ENCODE measurements at regions not wholly inside any gene's neighbourhood (a gene's known extent, or its start where the extent isn't known, plus 50 kb on each side); places are given as distances from the start of the nearest gene placed in this dataset.

- no peak for DNase-seq (ENCODE audit: low read depth in 6 of 9, low spot score in 9 of 9)
- Histone ChIP-seq H3K36me3 (ENCODE audit: control insufficient read depth in 2 of 2, insufficient read depth in 2 of 2, low read length in 1 of 2) (no peaks in the 10 kb centered on the region), H3K27ac (ENCODE audit: low read depth in 1 of 2, low read length in 1 of 2) (no peak overlapping the region), H3K4me1 (ENCODE audit: control insufficient read depth in 2 of 2, insufficient read depth in 2 of 2, low read length in 2 of 2) (no peaks in the 10 kb centered on the region), H3K9me3 (ENCODE audit: control insufficient read depth in 2 of 2, insufficient read depth in 1 of 2, low read length in 1 of 2) (no peaks in the 10 kb centered on the region), H3K4me3 (ENCODE audit: low read length in 2 of 2) (no peak overlapping the region), H3K27me3 (ENCODE audit: control insufficient read depth in 2 of 2, insufficient read depth in 1 of 2, low read length in 1 of 2) (no peaks in the 10 kb centered on the region)
- 87% methylated on average over 3 of the region's 3 CpGs for WGBS
Observed at GRCh38 chr7:9264395-9264794, 831.0 kb downstream of the NXPH1 start.

- Histone ChIP-seq H3K27me3 (ENCODE audit: control insufficient read depth in 2 of 2, insufficient read depth in 1 of 2, low read length in 1 of 2) (no peaks in the 10 kb centered on the region), H3K4me1 (ENCODE audit: control insufficient read depth in 2 of 2, insufficient read depth in 2 of 2, low read length in 2 of 2) (no peaks in the 10 kb centered on the region), H3K36me3 (ENCODE audit: control insufficient read depth in 2 of 2, insufficient read depth in 2 of 2, low read length in 1 of 2) (no peaks in the 10 kb centered on the region), H3K4me3 (ENCODE audit: low read length in 2 of 2) (no peak overlapping the region), H3K27ac (ENCODE audit: low read depth in 1 of 2, low read length in 1 of 2) (no peak overlapping the region), H3K9me3 (ENCODE audit: control insufficient read depth in 2 of 2, insufficient read depth in 1 of 2, low read length in 1 of 2) (peaks cover 4% of the 10 kb centered on the region in 2 donors)
- no peak for DNase-seq (ENCODE audit: low read depth in 6 of 9, low spot score in 9 of 9)
Observed at GRCh38 chr7:9280088-9280487, 846.7 kb downstream of the NXPH1 start.

- peaks cover 0 to 4% of the 10 kb centered on the region in 2 donors for H3K9me3 ChIP-seq (ENCODE audit: control insufficient read depth in 2 of 2, insufficient read depth in 1 of 2, low read length in 1 of 2)
- H3K36me3 ChIP-seq (ENCODE audit: control insufficient read depth in 2 of 2, insufficient read depth in 2 of 2, low read length in 1 of 2): no peaks in the 10 kb centered on the region
- 71% methylated on average over 2 of the region's 2 CpGs for WGBS
- no peak overlapping the region for H3K4me3 ChIP-seq (ENCODE audit: low read length in 2 of 2)
- H3K27me3 ChIP-seq (ENCODE audit: control insufficient read depth in 2 of 2, insufficient read depth in 1 of 2, low read length in 1 of 2): no peaks in the 10 kb centered on the region
- no peaks in the 10 kb centered on the region for H3K4me1 ChIP-seq (ENCODE audit: control insufficient read depth in 2 of 2, insufficient read depth in 2 of 2, low read length in 2 of 2)
- no peak for DNase-seq (ENCODE audit: low read depth in 6 of 9, low spot score in 9 of 9)
- no peak overlapping the region for H3K27ac ChIP-seq (ENCODE audit: low read depth in 1 of 2, low read length in 1 of 2)
Observed at GRCh38 chr7:9283246-9283645, 849.8 kb downstream of the NXPH1 start.

- no peak for DNase-seq (ENCODE audit: low read depth in 6 of 9, low spot score in 9 of 9)
- H3K27ac ChIP-seq (ENCODE audit: low read depth in 1 of 2, low read length in 1 of 2): no peak overlapping the region
- H3K36me3 ChIP-seq (ENCODE audit: control insufficient read depth in 2 of 2, insufficient read depth in 2 of 2, low read length in 1 of 2): no peaks in the 10 kb centered on the region
- H3K27me3 ChIP-seq (ENCODE audit: control insufficient read depth in 2 of 2, insufficient read depth in 1 of 2, low read length in 1 of 2): no peaks in the 10 kb centered on the region
- H3K4me1 ChIP-seq (ENCODE audit: control insufficient read depth in 2 of 2, insufficient read depth in 2 of 2, low read length in 2 of 2): no peaks in the 10 kb centered on the region
- H3K4me3 ChIP-seq (ENCODE audit: low read length in 2 of 2): no peak overlapping the region
- 82% methylated on average over 4 of the region's 4 CpGs for WGBS
- H3K9me3 ChIP-seq (ENCODE audit: control insufficient read depth in 2 of 2, insufficient read depth in 1 of 2, low read length in 1 of 2): no peaks in the 10 kb centered on the region
Observed at GRCh38 chr7:9302436-9302835, 869.0 kb downstream of the NXPH1 start.

- Histone ChIP-seq H3K27ac (ENCODE audit: low read depth in 1 of 2, low read length in 1 of 2) (no peak overlapping the region), H3K4me3 (ENCODE audit: low read length in 2 of 2) (no peak overlapping the region), H3K36me3 (ENCODE audit: control insufficient read depth in 2 of 2, insufficient read depth in 2 of 2, low read length in 1 of 2) (no peaks in the 10 kb centered on the region), H3K4me1 (ENCODE audit: control insufficient read depth in 2 of 2, insufficient read depth in 2 of 2, low read length in 2 of 2) (no peaks in the 10 kb centered on the region), H3K9me3 (ENCODE audit: control insufficient read depth in 2 of 2, insufficient read depth in 1 of 2, low read length in 1 of 2) (no peaks in the 10 kb centered on the region), H3K27me3 (ENCODE audit: control insufficient read depth in 2 of 2, insufficient read depth in 1 of 2, low read length in 1 of 2) (no peaks in the 10 kb centered on the region)
- no peak for DNase-seq (ENCODE audit: low read depth in 6 of 9, low spot score in 9 of 9)
- 96% methylated on average over 1 of the region's 1 CpG for WGBS
Observed at GRCh38 chr7:9307131-9307530, 873.7 kb downstream of the NXPH1 start.

- WGBS: 94% methylated on average over 2 of the region's 2 CpGs
- peaks cover 0 to 1% of the 10 kb centered on the region in 2 donors for H3K9me3 ChIP-seq (ENCODE audit: control insufficient read depth in 2 of 2, insufficient read depth in 1 of 2, low read length in 1 of 2)
- H3K4me1 ChIP-seq (ENCODE audit: control insufficient read depth in 2 of 2, insufficient read depth in 2 of 2, low read length in 2 of 2): no peaks in the 10 kb centered on the region
- no peak overlapping the region for H3K27ac ChIP-seq (ENCODE audit: low read depth in 1 of 2, low read length in 1 of 2)
- no peaks in the 10 kb centered on the region for H3K36me3 ChIP-seq (ENCODE audit: control insufficient read depth in 2 of 2, insufficient read depth in 2 of 2, low read length in 1 of 2)
- no peaks in the 10 kb centered on the region for H3K27me3 ChIP-seq (ENCODE audit: control insufficient read depth in 2 of 2, insufficient read depth in 1 of 2, low read length in 1 of 2)
- DNase-seq (ENCODE audit: low read depth in 6 of 9, low spot score in 9 of 9): no peak
- H3K4me3 ChIP-seq (ENCODE audit: low read length in 2 of 2): no peak overlapping the region
Observed at GRCh38 chr7:9324513-9324912, 891.1 kb downstream of the NXPH1 start.

GRCh38 chr7:9328296-9328695 is 894.9 kb downstream of the NXPH1 start:
- Histone ChIP-seq H3K36me3 (ENCODE audit: control insufficient read depth in 2 of 2, insufficient read depth in 2 of 2, low read length in 1 of 2) (no peaks in the 10 kb centered on the region), H3K27ac (ENCODE audit: low read depth in 1 of 2, low read length in 1 of 2) (no peak overlapping the region), H3K9me3 (ENCODE audit: control insufficient read depth in 2 of 2, insufficient read depth in 1 of 2, low read length in 1 of 2) (no peaks in the 10 kb centered on the region), H3K27me3 (ENCODE audit: control insufficient read depth in 2 of 2, insufficient read depth in 1 of 2, low read length in 1 of 2) (no peaks in the 10 kb centered on the region), H3K4me1 (ENCODE audit: control insufficient read depth in 2 of 2, insufficient read depth in 2 of 2, low read length in 2 of 2) (no peaks in the 10 kb centered on the region), H3K4me3 (ENCODE audit: low read length in 2 of 2) (no peak overlapping the region)
- WGBS: 91% methylated on average over 2 of the region's 2 CpGs
- DNase-seq (ENCODE audit: low read depth in 6 of 9, low spot score in 9 of 9): no peak

- no peaks in the 10 kb centered on the region for H3K9me3 ChIP-seq (ENCODE audit: control insufficient read depth in 2 of 2, insufficient read depth in 1 of 2, low read length in 1 of 2)
- H3K27me3 ChIP-seq (ENCODE audit: control insufficient read depth in 2 of 2, insufficient read depth in 1 of 2, low read length in 1 of 2): no peaks in the 10 kb centered on the region
- 91% methylated on average over 3 of the region's 3 CpGs for WGBS
- no peak overlapping the region for H3K4me3 ChIP-seq (ENCODE audit: low read length in 2 of 2)
- DNase-seq (ENCODE audit: low read depth in 6 of 9, low spot score in 9 of 9): no peak
- H3K4me1 ChIP-seq (ENCODE audit: control insufficient read depth in 2 of 2, insufficient read depth in 2 of 2, low read length in 2 of 2): no peaks in the 10 kb centered on the region
- H3K27ac ChIP-seq (ENCODE audit: low read depth in 1 of 2, low read length in 1 of 2): no peak overlapping the region
- H3K36me3 ChIP-seq (ENCODE audit: control insufficient read depth in 2 of 2, insufficient read depth in 2 of 2, low read length in 1 of 2): no peaks in the 10 kb centered on the region
Observed at GRCh38 chr7:9349625-9350024, 916.2 kb downstream of the NXPH1 start.

- 91% methylated on average over 4 of the region's 4 CpGs for WGBS
- no peak overlapping the region for H3K27ac ChIP-seq (ENCODE audit: low read depth in 1 of 2, low read length in 1 of 2)
Observed at GRCh38 chr7:9391221-9391620, 957.8 kb downstream of the NXPH1 start.

GRCh38 chr7:9391984-9392383 is 958.6 kb downstream of the NXPH1 start:
- Histone ChIP-seq H3K4me1 (ENCODE audit: control insufficient read depth in 2 of 2, insufficient read depth in 2 of 2, low read length in 2 of 2) (no peaks in the 10 kb centered on the region), H3K4me3 (ENCODE audit: low read length in 2 of 2) (no peak overlapping the region), H3K27ac (ENCODE audit: low read depth in 1 of 2, low read length in 1 of 2) (no peak overlapping the region), H3K36me3 (ENCODE audit: control insufficient read depth in 2 of 2, insufficient read depth in 2 of 2, low read length in 1 of 2) (no peaks in the 10 kb centered on the region), H3K27me3 (ENCODE audit: control insufficient read depth in 2 of 2, insufficient read depth in 1 of 2, low read length in 1 of 2) (no peaks in the 10 kb centered on the region), H3K9me3 (ENCODE audit: control insufficient read depth in 2 of 2, insufficient read depth in 1 of 2, low read length in 1 of 2) (peaks cover 2 to 18% of the 10 kb centered on the region in 2 donors)
- 94% methylated on average over 4 of the region's 4 CpGs for WGBS
- no peak for DNase-seq (ENCODE audit: low read depth in 6 of 9, low spot score in 9 of 9)

More at GRCh38 chr7:9391221-9391620, 957.8 kb downstream of the NXPH1 start:
- Histone ChIP-seq H3K4me3 (ENCODE audit: low read length in 2 of 2) (no peak overlapping the region), H3K36me3 (ENCODE audit: control insufficient read depth in 2 of 2, insufficient read depth in 2 of 2, low read length in 1 of 2) (no peaks in the 10 kb centered on the region), H3K27me3 (ENCODE audit: control insufficient read depth in 2 of 2, insufficient read depth in 1 of 2, low read length in 1 of 2) (no peaks in the 10 kb centered on the region), H3K9me3 (ENCODE audit: control insufficient read depth in 2 of 2, insufficient read depth in 1 of 2, low read length in 1 of 2) (peaks cover 2 to 18% of the 10 kb centered on the region in 2 donors), H3K4me1 (ENCODE audit: control insufficient read depth in 2 of 2, insufficient read depth in 2 of 2, low read length in 2 of 2) (no peaks in the 10 kb centered on the region)
- no peak for DNase-seq (ENCODE audit: low read depth in 6 of 9, low spot score in 9 of 9)
